Hematopoietic multipotent progenitor cell treated with erythropoietin and hydrocortisone succinate and interleukin-3 and kit ligand, for 6 days (in vitro differentiated cells): ENCODE measurements at regions not wholly inside any gene's neighbourhood (a gene's known extent, or its start where the extent isn't known, plus 50 kb on each side); places are given as distances from the start of the nearest gene placed in this dataset.
"Not testable (repeated sequence)": the region's sequence is repeated elsewhere in the genome, so short reads cannot be mapped to it uniquely, and the experiment has no call there.

ENCODE experiments used
- DNase-seq: peaks from one replicate; pipeline ENCODE4 v3.0.0-alpha.2; 2015

DNA sequence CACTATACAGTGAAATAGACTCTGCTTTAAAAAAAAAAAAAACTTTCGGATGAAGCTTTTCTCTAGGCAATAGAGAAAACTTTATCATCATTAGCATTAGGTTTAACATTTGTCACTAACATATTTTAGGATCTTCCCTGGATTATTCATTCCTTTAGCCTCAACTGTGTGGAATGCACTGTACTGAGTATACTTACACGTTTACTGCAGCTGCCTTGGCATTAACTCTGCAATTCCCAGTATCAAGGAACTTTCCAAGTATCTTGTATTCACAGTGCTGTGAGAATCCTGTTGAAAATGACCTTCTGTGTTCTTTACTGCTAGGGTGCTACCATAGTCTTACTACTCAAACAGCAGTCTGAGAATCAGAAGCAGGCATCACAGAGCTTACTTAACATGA, 328.2 kb upstream of the COL3A1 start:
- no peak for DNase-seq

- no peak for DNase-seq
Measured at GRCh38 chr2:188647430-188648070, 326.6 kb upstream of the COL3A1 start.

DNA sequence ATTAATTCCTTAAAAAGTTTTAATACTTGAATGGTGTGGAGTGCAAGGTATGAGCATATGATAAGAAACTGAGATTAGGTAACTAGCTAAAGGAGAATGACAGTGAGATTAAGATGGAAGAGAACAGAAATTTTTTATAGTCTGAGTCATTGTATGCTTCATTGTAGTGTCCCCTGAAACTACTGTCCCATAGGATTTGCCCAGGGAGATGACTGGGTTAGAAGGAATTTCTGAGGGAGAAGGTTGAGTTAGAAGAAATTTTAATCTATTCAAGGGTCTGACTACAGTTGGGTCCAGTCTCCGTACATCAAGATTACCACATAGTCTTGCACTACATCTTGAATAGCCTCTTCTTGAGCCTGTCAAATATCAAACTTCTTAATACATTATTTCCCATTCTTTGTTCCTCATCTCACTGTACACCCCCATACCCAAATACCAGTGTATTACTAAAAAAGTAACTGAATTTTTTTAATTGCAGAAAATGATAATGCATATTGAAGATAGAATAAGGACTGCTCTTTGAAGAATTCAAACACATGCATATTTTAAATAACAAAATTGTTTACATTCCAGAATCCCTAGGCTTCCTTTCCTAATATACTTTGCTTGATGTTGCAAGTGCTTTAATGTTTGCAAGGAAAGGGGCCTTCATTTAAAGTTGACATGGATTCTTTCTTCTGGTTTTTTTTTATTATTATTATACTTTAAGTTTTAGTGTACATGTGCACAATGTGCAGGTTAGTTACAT, 314.3 kb upstream of the COL3A1 start:
- no peak for DNase-seq

- no peak for DNase-seq
Measured at GRCh38 chr2:188663301-188663700, 310.9 kb upstream of the COL3A1 start.

DNA sequence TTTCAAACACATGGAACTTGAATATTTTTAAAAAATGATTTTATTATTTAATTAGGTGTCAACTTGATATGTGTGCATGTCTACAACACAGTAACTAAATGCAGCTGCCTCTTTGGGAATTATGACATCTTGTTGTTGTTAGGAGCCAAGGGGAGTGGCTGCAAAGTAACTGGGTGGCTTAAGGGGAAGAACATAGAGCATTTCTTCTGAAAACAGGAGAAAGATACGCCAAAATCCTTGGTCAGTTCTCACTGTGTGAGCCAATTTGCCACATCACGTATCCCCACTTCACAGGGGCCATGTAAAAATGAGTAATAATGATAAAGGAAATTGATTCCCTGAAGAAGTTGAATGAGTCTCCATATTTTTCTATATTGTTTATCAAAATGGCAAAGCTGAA, 309.8 kb upstream of the COL3A1 start:
- DNase-seq, result no peak

GRCh38 chr2:188664951-188665595, 309.1 kb upstream of the COL3A1 start:
- no peak for DNase-seq

DNA sequence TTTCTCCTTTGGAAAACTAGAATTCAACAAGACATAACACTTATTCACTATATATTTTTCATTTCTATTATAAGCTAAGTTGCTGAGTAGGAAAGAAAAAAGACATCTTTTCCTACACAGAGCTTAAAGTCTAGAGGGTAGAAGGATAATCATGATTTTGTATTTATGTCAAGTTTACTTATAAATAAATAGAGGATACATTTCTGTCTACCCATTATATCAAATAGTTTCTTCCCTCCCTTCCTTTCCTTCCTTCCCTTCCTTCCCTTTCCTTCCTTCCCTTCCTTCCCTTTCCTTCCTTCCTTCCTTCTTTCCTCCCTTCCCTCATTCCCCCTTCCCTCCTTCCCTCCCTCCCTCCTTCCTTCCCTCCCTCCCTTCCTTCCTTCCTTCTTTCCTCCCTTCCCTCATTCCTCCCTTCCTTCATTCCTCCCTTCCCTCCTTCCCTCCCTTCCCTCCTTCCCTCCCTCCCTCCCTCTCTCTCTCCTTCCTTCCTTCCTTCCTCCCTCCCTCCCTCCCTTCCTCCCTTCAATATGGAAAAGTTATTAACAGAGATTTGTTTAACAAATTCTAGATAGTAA, 308.4 kb upstream of the COL3A1 start:
- no peak for DNase-seq

GRCh38 chr2:188666503-188666902, 307.7 kb upstream of the COL3A1 start:
- DNase-seq, result no peak

DNA sequence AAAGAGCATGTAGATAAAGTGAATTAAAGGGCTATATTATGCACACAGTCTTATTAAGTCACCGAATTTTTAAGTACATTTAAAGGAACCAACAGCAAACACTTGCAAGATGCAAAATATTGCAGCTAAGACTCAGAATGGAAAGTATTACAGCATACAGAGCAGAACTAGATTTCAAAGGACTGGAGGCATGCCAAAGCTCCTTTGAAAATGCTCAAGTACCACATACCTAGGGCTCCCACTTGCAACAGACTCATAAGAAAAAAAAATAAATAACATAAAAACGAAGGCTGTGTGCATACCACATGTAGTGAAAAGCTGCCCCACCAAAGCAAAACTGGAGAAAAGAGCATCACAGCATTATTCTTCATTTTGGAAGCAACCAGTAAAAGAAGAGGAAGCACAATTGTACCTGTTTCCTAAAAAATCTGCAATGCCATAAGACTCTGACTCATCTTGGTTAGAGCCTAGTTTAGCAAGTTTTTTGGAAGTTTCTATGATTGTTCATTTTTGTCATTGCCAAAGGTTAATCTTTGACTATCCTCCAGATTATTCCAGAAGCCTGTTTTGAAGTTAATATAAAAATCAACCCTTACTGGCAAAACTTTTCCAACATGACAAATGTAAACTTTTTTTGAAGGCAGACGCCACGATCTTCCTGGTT, 306.0 kb upstream of the COL3A1 start:
- DNase-seq, result no peak

- DNase-seq, result no peak
Measured at GRCh38 chr2:188675391-188676009, 298.7 kb upstream of the COL3A1 start.

- no peak for DNase-seq
Measured at GRCh38 chr2:188676010-188676400, 298.2 kb upstream of the COL3A1 start.

GRCh38 chr2:188677142-188677541, 297.0 kb upstream of the COL3A1 start:
- no peak for DNase-seq

- DNase-seq, result no peak
Measured at GRCh38 chr2:188678882-188679281, 295.3 kb upstream of the COL3A1 start.

DNA sequence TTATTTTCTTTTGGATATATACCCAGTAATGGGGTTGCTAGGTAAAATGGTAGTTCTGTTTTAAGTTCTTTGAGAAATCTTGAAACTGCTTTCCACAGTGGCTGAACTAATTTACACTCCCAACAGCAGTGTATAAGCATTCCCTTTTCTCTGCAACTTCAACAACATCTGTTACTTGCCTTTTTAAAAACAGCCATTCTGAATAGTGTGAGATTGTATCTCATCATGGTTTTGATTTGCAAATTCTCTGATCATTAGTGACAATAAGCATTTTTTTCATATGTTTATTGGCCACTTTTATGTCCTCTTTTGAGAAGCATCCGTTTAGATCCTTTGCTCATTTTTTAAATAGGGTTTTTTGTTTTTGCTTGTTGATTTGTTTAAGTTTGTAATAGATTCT, 291.3 kb upstream of the COL3A1 start:
- no peak for DNase-seq

- DNase-seq, result no peak
Measured at GRCh38 chr2:188684795-188685194, 289.4 kb upstream of the COL3A1 start.

- DNase-seq, result no peak
Measured at GRCh38 chr2:188693111-188693510, 281.1 kb upstream of the COL3A1 start.

DNA sequence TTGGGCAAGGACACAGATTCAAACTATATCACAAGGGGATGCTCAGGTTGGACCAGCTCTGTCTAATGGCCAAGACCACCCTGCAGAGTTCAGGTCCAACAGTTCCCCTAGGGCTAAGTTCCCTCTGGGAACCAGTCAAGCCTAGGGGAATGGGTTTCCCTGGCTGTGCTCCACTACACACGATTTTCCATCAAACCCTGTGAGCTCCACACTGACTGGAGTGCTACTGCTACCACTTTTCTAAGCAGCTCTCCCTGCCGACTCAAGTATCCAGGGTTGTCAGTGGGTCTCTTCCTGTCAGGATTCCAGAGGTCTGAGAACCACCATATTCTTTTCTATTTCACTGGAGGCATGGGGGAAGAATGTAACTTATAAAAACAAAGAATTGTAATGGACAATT, 280.4 kb upstream of the COL3A1 start:
- DNase-seq, result no peak

DNA sequence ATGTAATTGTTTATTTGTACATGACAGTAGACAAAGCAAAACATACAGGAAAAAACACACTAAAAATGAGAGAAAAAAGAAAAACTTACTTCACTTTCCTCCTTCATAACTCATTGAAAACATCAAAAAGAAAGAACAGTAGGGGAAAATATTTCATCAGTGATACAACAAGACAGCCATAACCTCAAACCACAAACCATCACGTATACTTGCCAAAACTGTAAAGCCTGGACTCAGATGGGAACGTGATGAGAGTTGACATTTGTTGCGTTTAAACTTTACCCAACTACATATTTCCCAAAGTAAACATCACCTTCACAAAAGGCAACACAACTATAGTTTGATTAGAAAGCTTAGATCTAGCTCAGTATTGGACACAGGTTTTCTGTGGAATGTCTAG, 278.2 kb upstream of the COL3A1 start:
- DNase-seq, result no peak

GRCh38 chr2:188698151-188698550, 276.0 kb upstream of the COL3A1 start:
- DNase-seq, result not testable (repeated sequence)

DNA sequence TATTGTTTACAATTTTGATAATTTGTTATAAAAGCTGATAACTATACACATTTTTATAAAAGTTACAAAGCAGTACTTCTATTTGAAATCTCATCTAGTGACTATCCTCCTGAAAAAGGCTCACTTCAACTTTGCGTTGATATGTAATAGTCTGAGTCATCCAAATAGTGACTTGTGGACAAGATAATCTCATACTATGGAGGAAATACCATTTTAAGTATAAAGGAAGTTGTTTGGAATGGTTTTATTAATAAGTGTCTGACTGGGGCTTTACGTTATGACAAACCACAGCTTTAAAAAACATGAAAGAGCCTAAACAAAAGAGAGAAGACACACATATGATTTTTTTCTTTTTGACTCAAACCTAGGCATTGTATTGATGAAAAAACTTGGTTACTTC, 272.3 kb upstream of the COL3A1 start:
- no peak for DNase-seq

- no peak for DNase-seq
Measured at GRCh38 chr2:188705191-188705590, 269.0 kb upstream of the COL3A1 start.

- DNase-seq, result no peak
Measured at GRCh38 chr2:188713961-188714360, 260.2 kb upstream of the COL3A1 start.
